Common myeloid progenitor, CD34-positive (primary cell): ENCODE measurements at regions not wholly inside any gene's neighbourhood (a gene's known extent, or its start where the extent isn't known, plus 50 kb on each side); places are given as distances from the start of the nearest gene placed in this dataset.

Experiments
- CTCF ChIA-PET: fragments of 350-600 bp; sonication (Branson Sonifier 250); formaldehyde crosslinking; loops from one replicate; lab custom pipeline; 2021; ENCODE audit warnings: antibody characterized with exemption; lab: Charles Lee
- POLR2A ChIA-PET: fragments of 350-600 bp; sonication (Branson Sonifier 250); formaldehyde crosslinking; loops from one replicate; lab custom pipeline; 2021; ENCODE audit warnings: antibody characterized with exemption; lab: Charles Lee
- DNase-seq, 3 donors: peaks; one replicate each; pipeline versions ENCODE4 v3.0.0 to v3.0.0-alpha.2; 2013
- H3K27ac ChIP-seq, 2 experiments: 1 replicate in 1 of 2; 2 replicates in 1 of 2; pipeline ENCODE4 v1.7.0; 2013; ENCODE audit warnings: inconsistent platforms in 2 of 2, low read length in 2 of 2, mild to moderate bottlenecking in 2 of 2, low read depth in 1 of 2, moderate library complexity in 1 of 2; ENCODE audit not compliant: severe bottlenecking in 2 of 2, insufficient read depth in 1 of 2, poor library complexity in 1 of 2
- H3K27me3 ChIP-seq, 5 experiments: replicated peaks in 2 of 5; 1 replicate in 3 of 5; 2 replicates in 2 of 5; pipeline versions ENCODE4 v1.6.1 to v1.7.0; 2013; ENCODE audit warnings: low read length in 4 of 5, mild to moderate bottlenecking in 2 of 5, moderate library complexity in 2 of 5, inconsistent platforms in 1 of 5; ENCODE audit not compliant: insufficient read depth in 5 of 5, control insufficient read depth in 4 of 5
- H3K36me3 ChIP-seq, 4 experiments: 1 replicate in 2 of 4; 2 replicates in 2 of 4; pipeline versions ENCODE4 v1.6.1 to v1.7.0; 2013; ENCODE audit warnings: low read length in 3 of 4, control low read depth in 1 of 4, mild to moderate bottlenecking in 1 of 4; ENCODE audit not compliant: control insufficient read depth in 4 of 4, insufficient read depth in 4 of 4
- H3K4me1 ChIP-seq, 4 experiments: 1 replicate in 3 of 4; 2 replicates in 1 of 4; pipeline versions ENCODE4 v1.6.1 to v1.7.1; 2013; ENCODE audit warnings: low read length in 3 of 4, mild to moderate bottlenecking in 3 of 4, control low read depth in 1 of 4, inconsistent platforms in 1 of 4, moderate library complexity in 1 of 4; ENCODE audit not compliant: control insufficient read depth in 4 of 4, insufficient read depth in 4 of 4; ENCODE audit errors: control extremely low read depth in 1 of 4
- H3K4me3 ChIP-seq, 7 experiments: 1 replicate in 4 of 7; 2 replicates in 3 of 7; pipeline versions ENCODE4 v1.5.1 to v1.7.0; 2013; ENCODE audit warnings: mild to moderate bottlenecking in 7 of 7, low read length in 6 of 7, moderate library complexity in 6 of 7, inconsistent platforms in 2 of 7, low read depth in 2 of 7, control low read depth in 1 of 7; ENCODE audit not compliant: insufficient read depth in 4 of 7, control insufficient read depth in 1 of 7; ENCODE audit errors: extremely low read depth in 1 of 7
- H3K9me3 ChIP-seq, 5 experiments: 1 replicate in 4 of 5; 2 replicates in 1 of 5; pipeline versions ENCODE4 v1.6.1 to v1.7.1; 2013; ENCODE audit warnings: low read length in 4 of 5, mild to moderate bottlenecking in 2 of 5, inconsistent platforms in 1 of 5, low read depth in 1 of 5, moderate library complexity in 1 of 5; ENCODE audit not compliant: control insufficient read depth in 4 of 5, insufficient read depth in 2 of 5; ENCODE audit errors: control extremely low read depth in 1 of 5
- WGBS: methylation state at CpG from one replicate; pipeline ENCODE4 v1.1.5; 2013; ENCODE audit not compliant: insufficient coverage; 5-methylcytosine and 5-hydroxymethylcytosine counted together

- POLR2A ChIA-PET: no interaction called here
- 97% methylated on average over 4 of the region's 6 CpGs for WGBS
- no peaks in the 10 kb centered on the region for H3K27me3 ChIP-seq
- no peaks in the 10 kb centered on the region for H3K4me1 ChIP-seq
- H3K9me3 ChIP-seq: no peaks in the 10 kb centered on the region
- no peak overlapping the region for H3K27ac ChIP-seq
- no peak overlapping the region for H3K4me3 ChIP-seq
- DNase-seq: no peak
- CTCF ChIA-PET: interaction anchor here (1.0 to 2.1 kb wide), 2 partner anchors 12 to 13 kb away, joined by 3 to 7 read pairs; no protein-coding TSS in a partner anchor
- H3K36me3 ChIP-seq: no peaks in the 10 kb centered on the region
Observed at GRCh38 chr6:134551245-134551960, 233.5 kb upstream of the SGK1 start.

GRCh38 chr6:134550604-134551003, 232.7 kb upstream of the SGK1 start:
- Histone ChIP-seq H3K27me3 (no peaks in the 10 kb centered on the region), H3K4me3 (no peak overlapping the region), H3K9me3 (no peaks in the 10 kb centered on the region), H3K27ac (no peak overlapping the region), H3K36me3 (no peaks in the 10 kb centered on the region), H3K4me1 (no peaks in the 10 kb centered on the region)
- ChIA-PET CTCF (interaction anchor here (1.0 to 2.1 kb wide), 2 partner anchors 11 to 13 kb away, joined by 3 to 7 read pairs; no protein-coding TSS in a partner anchor), POLR2A (no interaction called here)
- no peak for DNase-seq
- WGBS: 100% methylated on average over 2 of the region's 3 CpGs

- DNase-seq: no peak
- ChIA-PET CTCF (interaction anchor here (2.1 kb wide), 1 partner anchor 10 kb away, joined by 7 read pairs; no protein-coding TSS in a partner anchor), POLR2A (no interaction called here)
- H3K4me3 ChIP-seq: no peak overlapping the region
- H3K36me3 ChIP-seq: no peaks in the 10 kb centered on the region
- H3K4me1 ChIP-seq: peaks cover 0 to 3% (median 0%) of the 10 kb centered on the region in 4 experiments
- H3K27me3 ChIP-seq: no peaks in the 10 kb centered on the region
- H3K27ac ChIP-seq: no peak overlapping the region
- no peaks in the 10 kb centered on the region for H3K9me3 ChIP-seq
Observed at GRCh38 chr6:134549854-134550253, 231.9 kb upstream of the SGK1 start.

- peaks cover 0 to 6% (median 3%) of the 10 kb centered on the region in 4 experiments for H3K4me1 ChIP-seq
- H3K36me3 ChIP-seq: no peaks in the 10 kb centered on the region
- H3K27me3 ChIP-seq: no peaks in the 10 kb centered on the region
- no peak overlapping the region for H3K4me3 ChIP-seq
- POLR2A ChIA-PET: no interaction called here
- CTCF ChIA-PET: interaction anchor here (1.1 kb wide), 1 partner anchor 10 kb away, joined by 5 read pairs; no protein-coding TSS in a partner anchor
- H3K9me3 ChIP-seq: no peaks in the 10 kb centered on the region
- WGBS: 100% methylated on average over 2 of the region's 8 CpGs
- H3K27ac ChIP-seq: no peak overlapping the region
- no peak for DNase-seq
Observed at GRCh38 chr6:134546962-134547645, 229.2 kb upstream of the SGK1 start.

GRCh38 chr6:134544737-134545136, 226.8 kb upstream of the SGK1 start:
- H3K4me3 ChIP-seq: no peak overlapping the region
- H3K4me1 ChIP-seq: peaks cover 0 to 16% (median 10%) of the 10 kb centered on the region in 4 experiments
- no peaks in the 10 kb centered on the region for H3K9me3 ChIP-seq
- POLR2A ChIA-PET: no interaction called here
- H3K27ac ChIP-seq: no peak overlapping the region
- CTCF ChIA-PET: no interaction called here
- H3K27me3 ChIP-seq: no peaks in the 10 kb centered on the region
- WGBS: 20% methylated on average over 2 of the region's 2 CpGs
- H3K36me3 ChIP-seq: no peaks in the 10 kb centered on the region
- DNase-seq: peak in 2 of 3 donors; percentile 35 to 49

GRCh38 chr6:134543128-134543527, 225.2 kb upstream of the SGK1 start:
- WGBS: no CpG with 5 or more reads among the region's 1 CpG
- POLR2A ChIA-PET: no interaction called here
- H3K4me1 ChIP-seq: peaks cover 0 to 18% (median 12%) of the 10 kb centered on the region in 4 experiments
- CTCF ChIA-PET: no interaction called here
- no peaks in the 10 kb centered on the region for H3K36me3 ChIP-seq
- no peak for DNase-seq
- H3K4me3 ChIP-seq: no peak overlapping the region
- no peak overlapping the region for H3K27ac ChIP-seq
- no peaks in the 10 kb centered on the region for H3K27me3 ChIP-seq
- no peaks in the 10 kb centered on the region for H3K9me3 ChIP-seq

- Histone ChIP-seq H3K9me3 (no peaks in the 10 kb centered on the region), H3K27ac (no peak overlapping the region), H3K4me3 (no peak overlapping the region), H3K4me1 (peaks cover 0 to 18% (median 12%) of the 10 kb centered on the region in 4 experiments), H3K27me3 (no peaks in the 10 kb centered on the region), H3K36me3 (no peaks in the 10 kb centered on the region)
- no peak for DNase-seq
- 94% methylated on average over 3 of the region's 4 CpGs for WGBS
- CTCF ChIA-PET: no interaction called here
- POLR2A ChIA-PET: no interaction called here
Observed at GRCh38 chr6:134541001-134541400, 223.1 kb upstream of the SGK1 start.
